Natural killer cell (primary cell): ENCODE measurements at regions not wholly inside any gene's neighbourhood (a gene's known extent, or its start where the extent isn't known, plus 50 kb on each side); places are given as distances from the start of the nearest gene placed in this dataset.

Experiments used
- ATAC-seq, 3 donors: fragments of 150-1000 bp in 2 of 3; fragments of 200-7000 bp in 1 of 3; cut with Tn5 transposase; 1 replicate in 1 of 3; 2 replicates in 2 of 3; pipeline ENCODE4 v1.10.0; 2021; ENCODE audit warnings: mild to moderate bottlenecking in 2 of 3, moderate library complexity in 2 of 3
- DNase-seq, 2 donors: peaks; one replicate each; pipeline versions ENCODE4 v3.0.0 to v3.0.0-alpha.2; 2013 to 2021; ENCODE audit warnings: mixed read lengths in 1 of 2
- H3K27ac ChIP-seq: one replicate; pipeline ENCODE4 v1.5.1; 2013; ENCODE audit warnings: mild to moderate bottlenecking, low read length
- H3K27me3 ChIP-seq: one replicate; pipeline ENCODE4 v1.6.1; 2013; ENCODE audit warnings: low read length; ENCODE audit not compliant: control insufficient read depth, insufficient read depth
- H3K36me3 ChIP-seq: one replicate; pipeline ENCODE4 v1.6.1; 2013; ENCODE audit warnings: low read length; ENCODE audit not compliant: control insufficient read depth, insufficient read depth
- H3K4me1 ChIP-seq: one replicate; pipeline ENCODE4 v1.6.1; 2013; ENCODE audit warnings: low read length; ENCODE audit not compliant: control insufficient read depth, insufficient read depth
- H3K4me3 ChIP-seq: one replicate; pipeline ENCODE4 v1.5.1; 2013; ENCODE audit warnings: low read length
- H3K9me3 ChIP-seq: one replicate; pipeline ENCODE4 v1.6.1; 2013; ENCODE audit warnings: low read length; ENCODE audit not compliant: control insufficient read depth, insufficient read depth
- H3K27ac Mint-ChIP-seq, 2 donors: one replicate each; pipeline ENCODE4 v1.8.0; 2022; ENCODE audit warnings: mild to moderate bottlenecking in 2 of 2, mixed read lengths in 2 of 2, moderate library complexity in 1 of 2
- H3K27me3 Mint-ChIP-seq, 2 donors: one replicate each; pipeline ENCODE4 v1.8.0; 2022; ENCODE audit warnings: low read depth in 2 of 2, mixed read lengths in 2 of 2
- H3K36me3 Mint-ChIP-seq: one replicate; pipeline ENCODE4 v1.8.0; 2022; ENCODE audit warnings: mixed read lengths
- H3K4me1 Mint-ChIP-seq, 2 donors: one replicate each; pipeline ENCODE4 v1.8.0; 2022; ENCODE audit warnings: mixed read lengths in 2 of 2
- H3K4me3 Mint-ChIP-seq: one replicate; pipeline ENCODE4 v1.8.0; 2022; ENCODE audit warnings: mild to moderate bottlenecking, moderate library complexity, mixed read lengths
- H3K9me3 Mint-ChIP-seq, 2 donors: one replicate each; pipeline ENCODE4 v1.8.0; 2022; ENCODE audit warnings: mixed read lengths in 2 of 2
- CTCF ChIP-seq: fragments of 200-600 bp; IDR thresholded peaks from one replicate; pipeline ENCODE4 v1.8.0; 2022; ENCODE audit warnings: antibody characterized with exemption
- WGBS: methylation state at CpG from one replicate; pipeline ENCODE4 v1.1.7; 2013; ENCODE audit warnings: missing lambda C conversion rate; ENCODE audit not compliant: insufficient coverage; 5-methylcytosine and 5-hydroxymethylcytosine counted together
- intact Hi-C: fragments of 100-400 bp; cut with micrococcal nuclease; formaldehyde crosslinking; loops from one replicate; pipeline ENCODE4 v1.14.2; 2022

GRCh38 chr2:139876964-139877363 lies 1096.8 kb upstream of the NXPH2 start:
- H3K9me3 ChIP-seq, result peaks cover 3% of the 10 kb centered on the region
- intact Hi-C loops, result no loop called here
- Mint-ChIP-seq H3K4me3 (no peak overlapping the region), H3K27me3 (no peaks in the 10 kb centered on the region), H3K36me3 (no peaks in the 10 kb centered on the region), H3K9me3 (peaks cover 6 to 10% of the 10 kb centered on the region in 2 donors), H3K27ac (no peak overlapping the region), H3K4me1 (no peaks in the 10 kb centered on the region)
- H3K36me3 ChIP-seq, result no peaks in the 10 kb centered on the region
- 88% methylated on average over 3 of the region's 3 CpGs for WGBS
- no peaks in the 10 kb centered on the region for H3K27me3 ChIP-seq
- DNase-seq, result no peak
- H3K4me3 ChIP-seq, result no peak overlapping the region
- no peak for ATAC-seq
- TF ChIP-seq CTCF, result no peak
- H3K4me1 ChIP-seq, result no peaks in the 10 kb centered on the region
- H3K27ac ChIP-seq, result no peak overlapping the region

- Mint-ChIP-seq H3K9me3 (peaks cover 6 to 10% of the 10 kb centered on the region in 2 donors), H3K4me1 (no peaks in the 10 kb centered on the region), H3K36me3 (no peaks in the 10 kb centered on the region), H3K27me3 (no peaks in the 10 kb centered on the region), H3K4me3 (no peak overlapping the region), H3K27ac (no peak overlapping the region)
- intact Hi-C loops, result no loop called here
- no peak for TF ChIP-seq CTCF
- ATAC-seq, result no peak
- peaks cover 4% of the 10 kb centered on the region for H3K9me3 ChIP-seq
- no peaks in the 10 kb centered on the region for H3K4me1 ChIP-seq
- DNase-seq, result no peak
- H3K36me3 ChIP-seq, result no peaks in the 10 kb centered on the region
- H3K27me3 ChIP-seq, result no peaks in the 10 kb centered on the region
- 89% methylated on average over 2 of the region's 2 CpGs for WGBS
- no peak overlapping the region for H3K27ac ChIP-seq
- H3K4me3 ChIP-seq, result no peak overlapping the region
Measured at GRCh38 chr2:139876321-139876720, 1096.1 kb upstream of the NXPH2 start.

GRCh38 chr2:139872503-139872902 lies 1092.3 kb upstream of the NXPH2 start:
- Mint-ChIP-seq H3K27me3 (no peaks in the 10 kb centered on the region), H3K4me3 (no peak overlapping the region), H3K36me3 (no peaks in the 10 kb centered on the region), H3K27ac (no peak overlapping the region), H3K9me3 (peaks cover 6 to 13% of the 10 kb centered on the region in 2 donors), H3K4me1 (no peaks in the 10 kb centered on the region)
- peaks cover 4% of the 10 kb centered on the region for H3K9me3 ChIP-seq
- ATAC-seq, result no peak
- H3K36me3 ChIP-seq, result no peaks in the 10 kb centered on the region
- no peak for TF ChIP-seq CTCF
- H3K4me3 ChIP-seq, result no peak overlapping the region
- intact Hi-C loops, result no loop called here
- no peaks in the 10 kb centered on the region for H3K4me1 ChIP-seq
- H3K27me3 ChIP-seq, result no peaks in the 10 kb centered on the region
- no peak overlapping the region for H3K27ac ChIP-seq
- no peak for DNase-seq
- 91% methylated on average over 4 of the region's 4 CpGs for WGBS

GRCh38 chr2:139872032-139872431 lies 1091.8 kb upstream of the NXPH2 start:
- H3K27me3 ChIP-seq, result no peaks in the 10 kb centered on the region
- Mint-ChIP-seq H3K4me1 (no peaks in the 10 kb centered on the region), H3K27me3 (no peaks in the 10 kb centered on the region), H3K9me3 (peaks cover 6 to 10% of the 10 kb centered on the region in 2 donors), H3K4me3 (no peak overlapping the region), H3K27ac (no peak overlapping the region), H3K36me3 (no peaks in the 10 kb centered on the region)
- no peak overlapping the region for H3K4me3 ChIP-seq
- no peak overlapping the region for H3K27ac ChIP-seq
- peaks cover 4% of the 10 kb centered on the region for H3K9me3 ChIP-seq
- DNase-seq (no peak), ATAC-seq (no peak)
- H3K4me1 ChIP-seq, result no peaks in the 10 kb centered on the region
- intact Hi-C loops, result no loop called here
- no peak for TF ChIP-seq CTCF
- WGBS, result 89% methylated on average over 8 of the region's 8 CpGs
- no peaks in the 10 kb centered on the region for H3K36me3 ChIP-seq
